GM18498 (cell line): ENCODE measurements at regions not wholly inside any gene's neighbourhood (a gene's known extent, or its start where the extent isn't known, plus 50 kb on each side); places are given as distances from the start of the nearest gene placed in this dataset.
A peak's percentile ranks its signal among the peaks of the same experiment; 100 is the strongest.
"Not testable (repeated sequence)": the region's sequence is repeated elsewhere in the genome, so short reads cannot be mapped to it uniquely, and the experiment has no call there.

Source experiments
- ATAC-seq: cut with Tn5 transposase; IDR thresholded peaks from one replicate; pipeline ENCODE4 v1.9.1; 2021; ENCODE audit warnings: mild to moderate bottlenecking, moderate library complexity; ENCODE audit not compliant: unreplicated experiment

DNA sequence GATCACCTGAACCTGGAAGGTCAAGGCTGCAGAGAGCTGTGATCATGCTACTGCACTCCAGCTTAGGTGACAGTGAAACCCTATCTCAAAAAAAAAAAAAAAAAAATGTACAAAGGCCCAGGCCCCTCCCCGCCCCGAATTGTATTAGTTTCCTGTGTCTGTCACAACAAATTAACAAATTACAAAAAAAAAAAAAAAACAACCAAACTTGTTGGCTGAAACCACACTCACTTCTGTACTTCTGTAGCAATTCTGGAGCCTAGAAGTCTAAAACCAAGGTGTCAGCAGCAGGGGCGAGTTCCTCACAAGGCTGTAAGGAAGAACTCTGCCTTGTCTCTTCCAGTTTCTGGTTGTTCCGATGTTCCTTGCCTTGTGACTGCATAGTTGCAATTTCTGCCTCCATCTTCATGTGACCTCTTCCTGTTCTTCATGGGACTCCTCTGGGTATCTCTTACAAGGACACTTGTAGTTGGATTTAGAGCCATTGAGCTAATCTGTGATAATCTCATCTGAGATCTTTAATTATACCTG, 100.8 kb upstream of the ZSWIM2 start:
- no peak for ATAC-seq

GRCh38 chr2:186947516-186947915, 98.5 kb upstream of the ZSWIM2 start:
- no peak for ATAC-seq

DNA sequence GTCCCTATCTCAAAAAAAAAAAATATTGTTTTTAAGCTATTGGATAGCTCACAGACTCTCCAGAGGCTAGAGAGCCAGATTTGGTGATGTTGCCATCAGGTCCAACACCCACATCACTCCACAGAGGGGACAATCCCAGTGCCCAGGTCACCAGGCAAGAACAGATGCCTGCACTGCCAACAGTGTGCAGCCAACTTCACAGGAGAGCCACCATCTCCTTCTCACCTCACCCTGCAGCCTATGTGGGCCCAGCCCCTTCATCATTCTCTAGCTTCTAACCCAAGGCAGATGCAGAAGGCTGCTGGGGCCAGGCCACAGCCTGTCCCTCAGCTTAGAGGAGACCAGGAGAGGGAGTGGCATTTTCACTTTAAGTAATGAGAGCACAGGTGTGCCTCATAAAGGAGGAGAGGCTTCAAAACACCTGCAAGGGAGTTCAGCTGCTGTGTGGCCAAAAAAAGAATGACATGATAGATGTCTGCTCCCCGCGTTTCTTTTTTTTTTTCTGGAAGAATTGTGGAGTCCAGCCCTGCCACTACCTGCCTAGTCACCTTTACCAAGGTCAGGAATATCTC, 98.0 kb upstream of the ZSWIM2 start:
- ATAC-seq = no peak

- no peak for ATAC-seq
Observed at GRCh38 chr2:186941853-186942252, 92.9 kb upstream of the ZSWIM2 start.

DNA sequence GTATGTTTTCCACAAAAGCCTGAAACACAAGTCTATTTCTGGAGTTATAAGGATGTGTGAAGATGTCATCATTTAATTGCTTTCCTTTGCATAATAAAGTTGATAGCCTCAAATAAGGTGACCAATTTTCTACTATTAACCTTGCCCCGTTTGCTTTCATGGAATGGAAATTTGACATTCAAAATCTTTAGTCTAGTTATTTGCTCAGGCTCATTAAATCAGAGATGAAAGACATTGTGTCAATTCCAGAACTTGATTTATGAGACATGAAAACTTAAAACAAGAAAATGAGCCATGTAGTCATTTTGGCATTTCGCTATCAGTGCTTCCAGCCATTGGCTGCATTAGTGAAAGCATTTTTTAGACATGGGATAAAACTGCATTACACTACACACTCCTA, 91.5 kb upstream of the ZSWIM2 start:
- no peak for ATAC-seq

- no peak for ATAC-seq
Observed at GRCh38 chr2:186934420-186934819, 85.5 kb upstream of the ZSWIM2 start.

DNA sequence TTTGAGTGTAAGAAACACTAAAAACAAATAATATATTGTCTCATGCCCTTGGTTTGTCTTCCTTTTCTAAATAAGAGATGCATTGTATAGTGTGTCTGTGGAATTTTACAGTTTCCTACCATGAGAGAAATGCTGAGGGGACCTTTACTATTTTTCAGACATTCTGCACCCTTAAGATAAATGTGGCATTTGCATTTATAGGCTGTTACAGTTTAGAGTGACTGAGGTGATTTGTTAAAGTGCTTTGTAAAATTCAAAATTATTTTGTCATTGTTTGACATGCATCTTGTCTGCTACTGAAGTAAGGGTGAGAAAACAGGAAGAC, 78.9 kb upstream of the ZSWIM2 start:
- ATAC-seq = no peak

GRCh38 chr2:186927185-186927866, 78.4 kb upstream of the ZSWIM2 start:
- ATAC-seq = no peak

DNA sequence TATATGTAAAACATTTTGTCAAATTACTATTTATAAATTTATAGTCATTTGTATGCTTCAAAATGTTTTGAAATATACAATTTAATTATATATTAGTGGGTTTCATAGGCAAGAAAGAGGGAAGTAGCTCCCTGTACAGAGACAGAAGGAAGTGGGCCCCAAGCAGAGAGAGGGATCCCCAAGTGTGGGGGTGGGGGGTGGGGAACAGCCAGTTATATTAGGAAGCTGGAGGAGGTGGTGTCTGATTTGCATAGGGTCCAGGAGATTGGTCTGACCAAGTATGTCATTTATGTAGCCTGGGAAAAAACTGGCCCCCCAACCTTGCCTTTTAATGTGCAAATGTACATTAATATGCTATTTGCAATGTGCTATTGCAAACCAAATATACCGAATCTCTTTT, 76.5 kb upstream of the ZSWIM2 start:
- no peak for ATAC-seq

GRCh38 chr2:186922316-186922715, 73.3 kb upstream of the ZSWIM2 start:
- not testable (repeated sequence) for ATAC-seq

DNA sequence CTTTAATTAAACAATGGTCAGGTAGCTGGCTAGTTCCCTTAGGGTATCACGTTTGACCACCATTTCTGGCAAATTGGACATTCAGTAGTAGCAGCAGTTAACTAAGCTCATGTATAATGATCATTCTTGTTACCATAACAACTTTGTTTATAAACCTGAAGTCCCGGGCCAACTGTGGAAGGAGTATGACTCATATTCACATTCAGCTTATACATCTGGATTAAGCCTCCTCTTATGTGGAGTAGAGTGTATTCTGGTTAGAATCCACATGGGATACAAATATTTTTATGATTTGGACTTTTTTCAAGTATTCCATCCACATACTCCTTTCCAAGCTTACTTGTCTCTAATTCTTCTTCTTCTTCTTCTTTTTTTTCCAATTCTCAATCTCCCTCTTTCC, 70.3 kb upstream of the ZSWIM2 start:
- ATAC-seq = no peak

DNA sequence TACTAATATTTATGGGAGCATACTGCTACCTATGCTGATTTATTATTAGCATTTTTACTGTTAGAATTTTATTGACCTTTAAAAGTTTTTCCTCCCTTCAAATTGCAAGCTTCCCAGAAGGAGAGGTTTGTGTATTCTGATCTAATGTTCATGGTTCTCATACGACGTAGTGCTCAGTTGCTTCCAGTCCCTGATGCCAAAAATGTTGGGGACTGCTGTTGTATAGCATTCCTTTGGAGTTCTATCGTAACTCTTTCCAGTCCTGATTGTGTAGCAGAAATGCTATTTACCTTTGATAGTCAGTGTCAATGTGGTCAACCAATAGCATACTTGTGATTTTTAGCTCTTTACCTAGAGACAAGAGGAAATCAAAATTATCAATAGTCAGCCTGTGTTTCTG, 69.5 kb upstream of the ZSWIM2 start:
- ATAC-seq = no peak

GRCh38 chr2:186917866-186918265, 68.9 kb upstream of the ZSWIM2 start:
- ATAC-seq = no peak

DNA sequence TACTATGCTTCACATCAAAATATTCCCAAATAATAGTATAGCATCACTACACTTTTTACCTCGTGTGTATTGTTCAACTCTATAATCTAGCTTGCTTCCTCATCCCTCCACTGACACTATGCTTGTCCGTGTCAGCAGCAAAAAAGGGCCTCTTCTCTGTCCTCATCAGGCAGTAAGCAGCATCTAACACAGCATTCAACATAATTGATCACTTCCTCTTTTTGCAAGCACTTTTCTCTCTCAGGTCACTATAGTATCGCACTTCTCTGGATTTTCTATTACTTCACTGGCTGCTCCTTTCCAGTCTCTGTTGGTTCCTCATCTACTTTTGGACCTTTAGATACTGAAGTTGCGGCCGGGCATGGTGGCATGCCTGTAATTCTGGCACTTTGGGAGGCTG, 64.9 kb upstream of the ZSWIM2 start:
- ATAC-seq = peak; percentile 100

- ATAC-seq = no peak
Observed at GRCh38 chr2:186912979-186913378, 64.0 kb upstream of the ZSWIM2 start.

- ATAC-seq = no peak
Observed at GRCh38 chr2:186911551-186912085, 62.6 kb upstream of the ZSWIM2 start.

DNA sequence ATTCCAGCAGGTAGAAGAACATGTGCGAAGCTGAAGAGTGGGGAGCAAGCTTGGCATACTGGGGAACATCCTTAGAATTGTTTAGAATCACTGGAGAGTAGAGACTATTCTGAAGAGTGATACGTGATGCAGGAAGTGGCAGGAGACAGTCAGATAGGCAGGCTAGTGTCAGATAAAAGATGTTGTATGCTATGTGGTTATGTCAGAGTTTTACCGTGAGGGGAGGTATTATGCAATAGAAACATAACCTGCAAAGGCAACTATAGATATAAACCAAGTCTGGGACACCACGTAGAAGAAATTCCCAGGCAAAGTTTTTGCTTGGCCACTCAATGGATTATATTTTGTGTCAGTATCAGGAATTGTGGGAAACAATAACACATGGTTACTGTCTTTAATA, 62.0 kb upstream of the ZSWIM2 start:
- ATAC-seq = no peak

- ATAC-seq = no peak
Observed at GRCh38 chr2:186909095-186909494, 60.1 kb upstream of the ZSWIM2 start.

DNA sequence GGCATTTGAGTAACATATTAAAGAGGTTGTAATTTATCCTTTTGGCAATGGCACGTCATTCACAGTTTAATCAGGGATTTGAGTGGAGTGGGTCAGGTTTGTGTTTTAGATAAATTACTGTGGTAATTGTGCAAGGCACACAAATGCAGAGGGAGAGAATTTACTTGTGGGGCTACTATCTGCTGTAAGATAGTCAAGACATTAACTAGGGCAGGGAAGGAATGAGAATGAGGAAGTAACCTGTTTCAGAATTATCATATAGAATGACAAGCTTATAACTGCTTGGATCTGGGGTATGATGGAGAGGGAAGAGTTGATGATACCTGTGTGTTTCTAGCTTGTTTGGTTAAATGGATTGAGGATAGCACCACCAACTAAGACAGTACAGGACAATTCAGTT, 58.9 kb upstream of the ZSWIM2 start:
- no peak for ATAC-seq

DNA sequence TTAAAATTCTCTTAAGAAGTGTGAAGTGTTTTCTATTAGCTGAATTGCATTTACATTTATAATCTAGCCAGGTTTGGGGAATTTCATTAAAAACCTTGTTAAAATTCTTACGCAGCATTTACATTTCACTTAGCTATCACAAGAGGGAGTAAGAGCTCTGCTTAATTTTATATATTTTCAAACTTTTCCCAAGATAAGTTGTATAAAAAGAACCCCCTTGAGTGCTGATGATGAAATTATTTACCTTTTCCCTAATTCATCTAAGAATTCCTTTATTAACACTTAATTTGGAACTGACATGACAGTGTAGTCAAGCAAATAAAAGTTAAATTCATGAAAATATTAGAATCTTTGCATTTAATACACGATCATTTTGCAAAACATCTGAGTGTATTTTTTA, 54.2 kb upstream of the ZSWIM2 start:
- no peak for ATAC-seq
